C4-2B (cell line): ENCODE measurements at regions not wholly inside any gene's neighbourhood (a gene's known extent, or its start where the extent isn't known, plus 50 kb on each side); places are given as distances from the start of the nearest gene placed in this dataset.

Experiments
- CTCF ChIP-seq: fragments of 450-650 bp; conservative IDR thresholded peaks from 2 replicates; pipeline ENCODE4 v1.5.1; 2017; ENCODE audit warnings: mild to moderate bottlenecking
- ZFX ChIP-seq: fragments of 450-650 bp; IDR thresholded peaks from 2 replicates; pipeline ENCODE4 v1.6.1; 2017

DNA sequence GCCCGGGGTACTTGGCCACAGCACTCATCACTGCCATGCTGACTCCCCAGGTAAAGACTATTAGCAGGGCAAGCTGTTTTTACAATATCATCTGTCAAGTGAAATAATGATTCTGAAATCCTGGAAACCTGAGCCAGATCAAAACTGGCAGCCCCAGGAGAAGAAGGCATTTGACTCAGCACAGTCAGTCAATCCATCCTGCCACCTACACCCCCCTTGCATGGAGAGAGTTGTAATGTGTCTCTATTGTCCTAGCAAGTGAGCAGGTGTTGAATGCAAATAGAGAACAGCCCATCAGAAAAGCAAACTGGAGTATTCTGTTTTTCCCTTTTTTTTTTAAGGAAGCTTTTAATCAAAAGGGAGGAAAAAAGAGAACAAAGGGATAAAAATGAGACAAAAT lies 291.2 kb downstream of the BRINP1 start:
- TF ChIP-seq CTCF (no peak), ZFX (no peak)
